Esophagus squamous epithelium (tissue), 4 donors: ENCODE measurements at regions not wholly inside any gene's neighbourhood (a gene's known extent, or its start where the extent isn't known, plus 50 kb on each side); places are given as distances from the start of the nearest gene placed in this dataset.

ENCODE experiments used
- POLR2A ChIP-seq, 4 donors: fragments of 450-650 bp; IDR thresholded peaks; one replicate each; pipeline ENCODE4 v1.6.1; 2017; ENCODE audit warnings: antibody characterized with exemption in 4 of 4, mild to moderate bottlenecking in 4 of 4, moderate library complexity in 3 of 4
- TF ChIP-seq, protein P1 (sequence below), 6 experiments: fragments of 450-650 bp in 4 of 6; fragments of 200-600 bp in 2 of 6; sonication (generic) in 2 of 6; IDR thresholded peaks; one replicate each; pipeline ENCODE4 v1.5.1; 2016 to 2019; ENCODE audit warnings: antibody characterized with exemption in 6 of 6, mild to moderate bottlenecking in 4 of 6, moderate library complexity in 4 of 6

GRCh38 chr20:23295934-23296333 lies 54.7 kb upstream of the NXT1 start:
- no peak for TF ChIP-seq POLR2A (IDR thresholded peaks at IDR 0.05)
- TF ChIP-seq, protein P1, sequence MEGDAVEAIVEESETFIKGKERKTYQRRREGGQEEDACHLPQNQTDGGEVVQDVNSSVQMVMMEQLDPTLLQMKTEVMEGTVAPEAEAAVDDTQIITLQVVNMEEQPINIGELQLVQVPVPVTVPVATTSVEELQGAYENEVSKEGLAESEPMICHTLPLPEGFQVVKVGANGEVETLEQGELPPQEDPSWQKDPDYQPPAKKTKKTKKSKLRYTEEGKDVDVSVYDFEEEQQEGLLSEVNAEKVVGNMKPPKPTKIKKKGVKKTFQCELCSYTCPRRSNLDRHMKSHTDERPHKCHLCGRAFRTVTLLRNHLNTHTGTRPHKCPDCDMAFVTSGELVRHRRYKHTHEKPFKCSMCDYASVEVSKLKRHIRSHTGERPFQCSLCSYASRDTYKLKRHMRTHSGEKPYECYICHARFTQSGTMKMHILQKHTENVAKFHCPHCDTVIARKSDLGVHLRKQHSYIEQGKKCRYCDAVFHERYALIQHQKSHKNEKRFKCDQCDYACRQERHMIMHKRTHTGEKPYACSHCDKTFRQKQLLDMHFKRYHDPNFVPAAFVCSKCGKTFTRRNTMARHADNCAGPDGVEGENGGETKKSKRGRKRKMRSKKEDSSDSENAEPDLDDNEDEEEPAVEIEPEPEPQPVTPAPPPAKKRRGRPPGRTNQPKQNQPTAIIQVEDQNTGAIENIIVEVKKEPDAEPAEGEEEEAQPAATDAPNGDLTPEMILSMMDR (IDR thresholded peaks at IDR 0.05) = no peak
